B cell (primary cell): ENCODE measurements at regions not wholly inside any gene's neighbourhood (a gene's known extent, or its start where the extent isn't known, plus 50 kb on each side); places are given as distances from the start of the nearest gene placed in this dataset.
"Not testable (repeated sequence)": the region's sequence is repeated elsewhere in the genome, so short reads cannot be mapped to it uniquely, and the experiment has no call there.

ENCODE experiments used
- ATAC-seq: fragments of 200-7000 bp; cut with Tn5 transposase; one replicate; pipeline ENCODE4 v1.10.0; 2021; ENCODE audit warnings: low read depth, mild to moderate bottlenecking, moderate number of reproducible peaks, moderate library complexity
- CTCF ChIA-PET: fragments of 350-600 bp; sonication (Branson Sonifier 250); formaldehyde crosslinking; loops from one replicate; lab custom pipeline; 2021; ENCODE audit warnings: antibody characterized with exemption, inconsistent platforms; lab: Charles Lee
- POLR2A ChIA-PET: fragments of 350-600 bp; sonication (Branson Sonifier 250); formaldehyde crosslinking; loops from one replicate; lab custom pipeline; 2021; ENCODE audit warnings: antibody characterized with exemption; lab: Charles Lee
- DNase-seq: peaks from one replicate; pipeline ENCODE4 v3.0.0; 2013
- H2AFZ ChIP-seq: 2 replicates; pipeline ENCODE4 v1.6.1; 2012; ENCODE audit warnings: mild to moderate bottlenecking, low read depth, low read length; ENCODE audit not compliant: insufficient read depth, poor library complexity, severe bottlenecking
- H3K27ac ChIP-seq, 2 donors: 1 replicate in 1 of 2; 2 replicates in 1 of 2; pipeline ENCODE4 v1.5.1; 2012 to 2013; ENCODE audit warnings: low read length in 2 of 2, mild to moderate bottlenecking in 2 of 2, moderate library complexity in 1 of 2
- H3K27me3 ChIP-seq, 4 experiments: fragments of 200-600 bp in 1 of 4; sonication (generic) in 1 of 4; replicated peaks in 1 of 4; 1 replicate in 2 of 4; 2 replicates in 2 of 4; pipeline versions ENCODE4 v1.6.1 to v1.7.0; 2013 to 2016; ENCODE audit warnings: low read length in 3 of 4, mild to moderate bottlenecking in 2 of 4, mixed read lengths in 1 of 4, moderate library complexity in 1 of 4; ENCODE audit not compliant: insufficient read depth in 4 of 4, control insufficient read depth in 3 of 4; ENCODE audit errors: control extremely low read depth in 1 of 4
- H3K36me3 ChIP-seq, 2 experiments: replicated peaks in 1 of 2; 1 replicate in 1 of 2; 2 replicates in 1 of 2; pipeline versions ENCODE4 v1.6.1 to v1.7.1; 2013; ENCODE audit warnings: low read length in 1 of 2; ENCODE audit not compliant: insufficient read depth in 2 of 2, control insufficient read depth in 1 of 2; ENCODE audit errors: control extremely low read depth in 1 of 2, extremely low read depth in 1 of 2
- H3K4me1 ChIP-seq, 2 donors: fragments of 200-600 bp in 1 of 2; sonication (generic) in 1 of 2; 1 replicate in 1 of 2; 2 replicates in 1 of 2; pipeline versions ENCODE4 v1.5.1 to v1.6.1; 2013 to 2017; ENCODE audit warnings: low read length in 2 of 2; ENCODE audit not compliant: control insufficient read depth in 2 of 2, insufficient read depth in 2 of 2
- H3K4me2 ChIP-seq: replicated peaks from 2 replicates; pipeline ENCODE3; 2012; ENCODE audit warnings: mild to moderate bottlenecking, low read depth, low read length; ENCODE audit not compliant: poor library complexity, severe bottlenecking
- H3K4me3 ChIP-seq, 5 experiments: fragments of 200-600 bp in 1 of 5; sonication (generic) in 1 of 5; 1 replicate in 3 of 5; 2 replicates in 2 of 5; pipeline versions ENCODE4 v1.5.1 to v1.7.0; 2011 to 2016; ENCODE audit warnings: low read length in 4 of 5, mild to moderate bottlenecking in 4 of 5, low read depth in 2 of 5, control low read depth in 1 of 5, moderate library complexity in 1 of 5; ENCODE audit not compliant: insufficient read depth in 1 of 5; ENCODE audit errors: control extremely low read depth in 1 of 5, extremely low read depth in 1 of 5
- H3K79me2 ChIP-seq: fragments of 200-600 bp; sonication (generic); one replicate; pipeline ENCODE4 v1.6.0; 2016; ENCODE audit warnings: low read length; ENCODE audit not compliant: control insufficient read depth, insufficient read depth
- H3K9ac ChIP-seq: fragments of 200-600 bp; sonication (generic); 2 replicates; pipeline ENCODE4 v1.6.1; 2017; ENCODE audit warnings: mild to moderate bottlenecking, low read length, moderate library complexity
- H3K9me3 ChIP-seq, 3 donors: one replicate each; pipeline versions ENCODE4 v1.6.1 to v1.7.1; 2013; ENCODE audit warnings: low read length in 2 of 3; ENCODE audit not compliant: control insufficient read depth in 2 of 3, insufficient read depth in 1 of 3; ENCODE audit errors: control extremely low read depth in 1 of 3
- H4K20me1 ChIP-seq: 2 replicates; pipeline ENCODE4 v1.6.0; 2012; ENCODE audit warnings: mild to moderate bottlenecking, low read length; ENCODE audit not compliant: insufficient read depth, control insufficient read depth, poor library complexity, severe bottlenecking
- H3K27ac Mint-ChIP-seq: one replicate; pipeline ENCODE4 v1.8.0; 2021; ENCODE audit warnings: mixed read lengths
- H3K27me3 Mint-ChIP-seq: one replicate; pipeline ENCODE4 v1.8.0; 2021; ENCODE audit warnings: mixed read lengths
- H3K4me1 Mint-ChIP-seq: one replicate; pipeline ENCODE4 v1.8.0; 2021; ENCODE audit warnings: mixed read lengths
- H3K4me3 Mint-ChIP-seq: one replicate; pipeline ENCODE4 v1.8.0; 2021; ENCODE audit warnings: mixed read lengths
- H3K9me3 Mint-ChIP-seq: one replicate; pipeline ENCODE4 v1.8.0; 2022; ENCODE audit warnings: mixed read lengths; ENCODE audit not compliant: insufficient read depth
- CTCF ChIP-seq: fragments of 200-600 bp; IDR thresholded peaks from one replicate; pipeline ENCODE4 v1.8.0; 2022; ENCODE audit warnings: antibody characterized with exemption, mild to moderate bottlenecking
- EZH2 ChIP-seq: IDR thresholded peaks from 2 replicates; pipeline ENCODE4 v1.6.1; 2012; ENCODE audit warnings: borderline replicate concordance, low read depth, mild to moderate bottlenecking, moderate library complexity, low read length; ENCODE audit not compliant: insufficient read depth, poor library complexity, severe bottlenecking
- WGBS: methylation state at CpG from one replicate; pipeline ENCODE4 v1.1.5; 2013; ENCODE audit warnings: missing lambda C conversion rate; ENCODE audit not compliant: insufficient coverage; 5-methylcytosine and 5-hydroxymethylcytosine counted together
- intact Hi-C: fragments of 100-400 bp; cut with micrococcal nuclease; formaldehyde crosslinking; loops from one replicate; pipeline ENCODE4 v1.10.0; 2022

GRCh38 chr13:65111223-65111622, 2118.9 kb downstream of the PCDH9 start:
- H3K4me3 Mint-ChIP-seq: no peak overlapping the region
- Histone ChIP-seq H3K9me3 (peaks cover 0 to 5% (median 1%) of the 10 kb centered on the region in 3 donors), H3K4me3 (no peak overlapping the region), H2AFZ (no peak overlapping the region), H3K4me2 (no peak overlapping the region), H4K20me1 (no peaks in the 10 kb centered on the region), H3K79me2 (no peaks in the 10 kb centered on the region), H3K27me3 (no peaks in the 10 kb centered on the region), H3K36me3 (no peaks in the 10 kb centered on the region), H3K9ac (no peak overlapping the region), H3K27ac (no peak overlapping the region), H3K4me1 (no peaks in the 10 kb centered on the region)
- no CpG with 5 or more reads among the region's 1 CpG for WGBS
- H3K4me1 Mint-ChIP-seq: no peaks in the 10 kb centered on the region
- no peaks in the 10 kb centered on the region for H3K9me3 Mint-ChIP-seq
- intact Hi-C loops: no loop called here
- no peaks in the 10 kb centered on the region for H3K27me3 Mint-ChIP-seq
- H3K27ac Mint-ChIP-seq: no peak overlapping the region
- ATAC-seq (no peak), DNase-seq (no peak)
- TF ChIP-seq EZH2 (no peak), CTCF (no peak)
- POLR2A ChIA-PET: no interaction called here
- CTCF ChIA-PET: no interaction called here

GRCh38 chr13:65104436-65104835, 2125.7 kb downstream of the PCDH9 start:
- POLR2A ChIA-PET, DNase-seq, H3K4me1 Mint-ChIP-seq, intact Hi-C loops, H3K4me3 ChIP-seq, H3K27ac ChIP-seq, H3K27me3 Mint-ChIP-seq, ATAC-seq, H3K9ac ChIP-seq, H3K4me2 ChIP-seq, H3K36me3 ChIP-seq, H3K9me3 Mint-ChIP-seq, H3K4me1 ChIP-seq, CTCF ChIA-PET, H3K9me3 ChIP-seq, H3K4me3 Mint-ChIP-seq, H4K20me1 ChIP-seq, H3K27me3 ChIP-seq, H2AFZ ChIP-seq, H3K79me2 ChIP-seq, H3K27ac Mint-ChIP-seq: not testable (repeated sequence)
- 57% methylated on average over 1 of the region's 3 CpGs for WGBS
